Esophagus squamous epithelium (tissue), 4 donors: ENCODE measurements at regions not wholly inside any gene's neighbourhood (a gene's known extent, or its start where the extent isn't known, plus 50 kb on each side); places are given as distances from the start of the nearest gene placed in this dataset.

Experiments
- POLR2A ChIP-seq, 4 donors: fragments of 450-650 bp; IDR thresholded peaks; one replicate each; pipeline ENCODE4 v1.6.1; 2017; ENCODE audit warnings: antibody characterized with exemption in 4 of 4, mild to moderate bottlenecking in 4 of 4, moderate library complexity in 3 of 4
- TF ChIP-seq, protein P1 (sequence below), 6 experiments: fragments of 450-650 bp in 4 of 6; fragments of 200-600 bp in 2 of 6; sonication (generic) in 2 of 6; IDR thresholded peaks; one replicate each; pipeline ENCODE4 v1.5.1; 2016 to 2019; ENCODE audit warnings: antibody characterized with exemption in 6 of 6, mild to moderate bottlenecking in 4 of 6, moderate library complexity in 4 of 6

DNA sequence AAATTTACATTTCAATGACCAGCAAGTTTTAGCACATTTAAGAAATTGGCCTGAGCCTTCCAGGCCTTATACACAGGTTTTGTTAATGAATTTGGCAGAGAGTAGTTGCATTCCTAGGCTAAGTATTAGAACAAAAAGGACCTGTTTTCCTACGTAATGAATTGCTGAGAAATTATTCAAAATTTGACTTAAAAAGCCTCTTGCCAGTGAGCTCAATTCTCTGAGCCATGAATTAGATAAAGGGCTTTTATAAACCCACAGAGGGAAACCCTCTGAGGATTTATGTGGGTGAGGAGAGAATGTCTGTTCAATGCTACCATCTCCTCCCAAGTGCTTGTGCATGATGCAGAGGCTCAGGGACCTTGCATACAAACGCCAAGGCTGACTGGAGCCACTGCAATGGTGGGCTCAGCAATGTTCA lies 94.5 kb upstream of the PELI2 start:
- TF ChIP-seq, protein P1, sequence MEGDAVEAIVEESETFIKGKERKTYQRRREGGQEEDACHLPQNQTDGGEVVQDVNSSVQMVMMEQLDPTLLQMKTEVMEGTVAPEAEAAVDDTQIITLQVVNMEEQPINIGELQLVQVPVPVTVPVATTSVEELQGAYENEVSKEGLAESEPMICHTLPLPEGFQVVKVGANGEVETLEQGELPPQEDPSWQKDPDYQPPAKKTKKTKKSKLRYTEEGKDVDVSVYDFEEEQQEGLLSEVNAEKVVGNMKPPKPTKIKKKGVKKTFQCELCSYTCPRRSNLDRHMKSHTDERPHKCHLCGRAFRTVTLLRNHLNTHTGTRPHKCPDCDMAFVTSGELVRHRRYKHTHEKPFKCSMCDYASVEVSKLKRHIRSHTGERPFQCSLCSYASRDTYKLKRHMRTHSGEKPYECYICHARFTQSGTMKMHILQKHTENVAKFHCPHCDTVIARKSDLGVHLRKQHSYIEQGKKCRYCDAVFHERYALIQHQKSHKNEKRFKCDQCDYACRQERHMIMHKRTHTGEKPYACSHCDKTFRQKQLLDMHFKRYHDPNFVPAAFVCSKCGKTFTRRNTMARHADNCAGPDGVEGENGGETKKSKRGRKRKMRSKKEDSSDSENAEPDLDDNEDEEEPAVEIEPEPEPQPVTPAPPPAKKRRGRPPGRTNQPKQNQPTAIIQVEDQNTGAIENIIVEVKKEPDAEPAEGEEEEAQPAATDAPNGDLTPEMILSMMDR (IDR thresholded peaks at IDR 0.05) = no peak
- TF ChIP-seq POLR2A (IDR thresholded peaks at IDR 0.05) = no peak
